Small intestine (tissue), 7 donors: ENCODE measurements at regions not wholly inside any gene's neighbourhood (a gene's known extent, or its start where the extent isn't known, plus 50 kb on each side); places are given as distances from the start of the nearest gene placed in this dataset.
A peak's percentile ranks its signal among the peaks of the same experiment; 100 is the strongest.

Source experiments
- DNase-seq, 2 donors: peaks; one replicate each; pipeline versions ENCODE4 v3.0.0 to v3.0.0-alpha.2; 2013
- FAIRE-seq: peaks from 2 replicates; lab custom pipeline; 2012; peaks lifted over from hg19 to GRCh38; lab: Jason Lieb, UNC
- H3K27ac ChIP-seq, 3 donors: one replicate each; pipeline ENCODE4 v1.5.1; 2013; ENCODE audit warnings: low read length in 2 of 3, mild to moderate bottlenecking in 2 of 3, control low read depth in 1 of 3, inconsistent platforms in 1 of 3, low read depth in 1 of 3, moderate library complexity in 1 of 3
- H3K27me3 ChIP-seq, 3 donors: one replicate each; pipeline ENCODE4 v1.6.1; 2013; ENCODE audit warnings: low read length in 3 of 3, inconsistent platforms in 1 of 3; ENCODE audit not compliant: control insufficient read depth in 3 of 3, insufficient read depth in 3 of 3
- H3K36me3 ChIP-seq, 3 donors: one replicate each; pipeline ENCODE4 v1.6.1; 2013; ENCODE audit warnings: low read length in 3 of 3, inconsistent platforms in 1 of 3, low read depth in 1 of 3, mild to moderate bottlenecking in 1 of 3, moderate library complexity in 1 of 3; ENCODE audit not compliant: control insufficient read depth in 3 of 3, insufficient read depth in 2 of 3
- H3K4me1 ChIP-seq, 3 donors: one replicate each; pipeline ENCODE4 v1.6.1; 2013; ENCODE audit warnings: low read length in 2 of 3, inconsistent platforms in 1 of 3, low read depth in 1 of 3, mild to moderate bottlenecking in 1 of 3, moderate library complexity in 1 of 3; ENCODE audit not compliant: control insufficient read depth in 3 of 3, insufficient read depth in 2 of 3
- H3K4me3 ChIP-seq, 3 donors: one replicate each; pipeline ENCODE4 v1.5.1; 2013; ENCODE audit warnings: low read length in 3 of 3, control low read depth in 1 of 3, inconsistent platforms in 1 of 3, low read depth in 1 of 3, mild to moderate bottlenecking in 1 of 3, moderate library complexity in 1 of 3
- H3K9me3 ChIP-seq, 2 donors: one replicate each; pipeline ENCODE4 v1.6.1; 2013; ENCODE audit warnings: low read depth in 1 of 2, low read length in 1 of 2; ENCODE audit not compliant: control insufficient read depth in 2 of 2, insufficient read depth in 1 of 2
- WGBS, 3 donors: extraction: QIAGEN DNeasy Blood & Tissue Kit; methylation state at CpG; one replicate each; pipeline ENCODE4 v1.1.7; 2013; 5-methylcytosine and 5-hydroxymethylcytosine counted together
- donor health status: healthy with polysubstance abuse.
- donor health status: control.
- donor health status: control.
- donor health status: Bipolar disorder and iron deficiency.
- donor health status: healthy.

- H3K4me1 ChIP-seq, result no peaks in the 10 kb centered on the region
- H3K27me3 ChIP-seq, result no peaks in the 10 kb centered on the region
- no peak overlapping the region for H3K4me3 ChIP-seq
- DNase-seq (no peak), FAIRE-seq (no peak)
- H3K36me3 ChIP-seq, result no peaks in the 10 kb centered on the region
- no peak overlapping the region for H3K27ac ChIP-seq
- 69 to 76% (median 74%) methylated on average over 2 of the region's 2 CpGs for WGBS, 3 donors
- peaks cover 0 to 11% of the 10 kb centered on the region in 2 donors for H3K9me3 ChIP-seq
Observed at GRCh38 chr20:48354320-48354876, 473.4 kb downstream of the PREX1 start.

GRCh38 chr20:48352628-48353027 lies 475.2 kb downstream of the PREX1 start:
- no peaks in the 10 kb centered on the region for H3K4me1 ChIP-seq
- DNase-seq, result no peak
- no peak overlapping the region for H3K27ac ChIP-seq
- no peaks in the 10 kb centered on the region for H3K36me3 ChIP-seq
- 87 to 95% (median 92%) methylated on average over 3 of the region's 3 CpGs for WGBS, 3 donors
- no peak overlapping the region for H3K4me3 ChIP-seq
- H3K27me3 ChIP-seq, result no peaks in the 10 kb centered on the region
- peaks cover 0 to 14% of the 10 kb centered on the region in 2 donors for H3K9me3 ChIP-seq
- no peak for FAIRE-seq

GRCh38 chr20:48352042-48352441 lies 475.8 kb downstream of the PREX1 start:
- Histone ChIP-seq H3K27ac (no peak overlapping the region), H3K4me3 (no peak overlapping the region), H3K9me3 (peaks cover 0 to 14% of the 10 kb centered on the region in 2 donors), H3K27me3 (no peaks in the 10 kb centered on the region), H3K4me1 (no peaks in the 10 kb centered on the region), H3K36me3 (no peaks in the 10 kb centered on the region)
- DNase-seq (no peak), FAIRE-seq (no peak)
- WGBS, 3 donors, result 75 to 78% (median 76%) methylated on average over 2 of the region's 2 CpGs

- DNase-seq (peak in 1 of 2 donors; percentile 8), FAIRE-seq (no peak)
- H3K27ac ChIP-seq, result no peak overlapping the region
- H3K4me1 ChIP-seq, result no peaks in the 10 kb centered on the region
- peaks cover 0 to 14% of the 10 kb centered on the region in 2 donors for H3K9me3 ChIP-seq
- WGBS, 3 donors, result 71 to 73% (median 73%) methylated on average over 5 of the region's 5 CpGs
- no peaks in the 10 kb centered on the region for H3K27me3 ChIP-seq
- no peaks in the 10 kb centered on the region for H3K36me3 ChIP-seq
- H3K4me3 ChIP-seq, result no peak overlapping the region
Observed at GRCh38 chr20:48350313-48350988, 477.3 kb downstream of the PREX1 start.

- FAIRE-seq, result no peak
Observed at GRCh38 chr20:48349656-48350055, 478.1 kb downstream of the PREX1 start.

GRCh38 chr20:48348022-48348421 lies 479.8 kb downstream of the PREX1 start:
- no peak overlapping the region for H3K4me3 ChIP-seq
- H3K9me3 ChIP-seq, result peaks cover 0 to 7% of the 10 kb centered on the region in 2 donors
- no peaks in the 10 kb centered on the region for H3K36me3 ChIP-seq
- FAIRE-seq (no peak), DNase-seq (no peak)
- H3K27ac ChIP-seq, result no peak overlapping the region
- 56 to 73% (median 56%) methylated on average over 3 of the region's 3 CpGs for WGBS, 3 donors
- H3K4me1 ChIP-seq, result no peaks in the 10 kb centered on the region
- H3K27me3 ChIP-seq, result peaks cover 0 to 4% (median 0%) of the 10 kb centered on the region in 3 donors

More at GRCh38 chr20:48349656-48350055, 478.1 kb downstream of the PREX1 start:
- no peaks in the 10 kb centered on the region for H3K4me1 ChIP-seq
- peaks cover 0 to 14% of the 10 kb centered on the region in 2 donors for H3K9me3 ChIP-seq
- no peak overlapping the region for H3K4me3 ChIP-seq
- no peak for DNase-seq
- WGBS, 3 donors, result 62 to 74% (median 73%) methylated on average over 4 of the region's 4 CpGs
- no peak overlapping the region for H3K27ac ChIP-seq
- no peaks in the 10 kb centered on the region for H3K27me3 ChIP-seq
- H3K36me3 ChIP-seq, result no peaks in the 10 kb centered on the region

- Histone ChIP-seq H3K36me3 (no peaks in the 10 kb centered on the region), H3K4me3 (no peak overlapping the region), H3K4me1 (no peaks in the 10 kb centered on the region), H3K27ac (no peak overlapping the region), H3K9me3 (no peaks in the 10 kb centered on the region), H3K27me3 (peaks cover 0 to 4% (median 0%) of the 10 kb centered on the region in 3 donors)
- DNase-seq, result no peak
- 82 to 87% (median 87%) methylated on average over 28 of the region's 28 CpGs for WGBS, 3 donors
- FAIRE-seq, result no peak
Observed at GRCh38 chr20:48342822-48343513, 484.8 kb downstream of the PREX1 start.

GRCh38 chr20:48340883-48341281 lies 486.9 kb downstream of the PREX1 start:
- no peak for FAIRE-seq
- 58 to 74% (median 60%) methylated on average over 6 of the region's 6 CpGs for WGBS, 3 donors

More at GRCh38 chr20:48340883-48341281, 486.9 kb downstream of the PREX1 start:
- no peak overlapping the region for H3K27ac ChIP-seq
- H3K9me3 ChIP-seq, result no peaks in the 10 kb centered on the region
- no peaks in the 10 kb centered on the region for H3K36me3 ChIP-seq
- no peak for DNase-seq
- peaks cover 0 to 4% (median 0%) of the 10 kb centered on the region in 3 donors for H3K27me3 ChIP-seq
- H3K4me1 ChIP-seq, result no peaks in the 10 kb centered on the region
- H3K4me3 ChIP-seq, result no peak overlapping the region
